Large intestine (tissue), 3 donors: ENCODE measurements at regions not wholly inside any gene's neighbourhood (a gene's known extent, or its start where the extent isn't known, plus 50 kb on each side); places are given as distances from the start of the nearest gene placed in this dataset.
A peak's percentile ranks its signal among the peaks of the same experiment; 100 is the strongest.

Experiments
- DNase-seq, 2 donors: peaks; one replicate each; pipeline versions ENCODE4 v3.0.0 to v3.0.0-alpha.2; 2013
- H3K27ac ChIP-seq: one replicate; pipeline ENCODE4 v1.5.1; 2013; ENCODE audit warnings: low read length
- H3K27me3 ChIP-seq: 2 replicates; pipeline ENCODE4 v1.6.1; 2013; ENCODE audit warnings: low read length; ENCODE audit not compliant: control insufficient read depth, insufficient read depth
- H3K36me3 ChIP-seq: 2 replicates; pipeline ENCODE4 v1.6.1; 2013; ENCODE audit warnings: low read length; ENCODE audit not compliant: control insufficient read depth, insufficient read depth
- H3K4me1 ChIP-seq: one replicate; pipeline ENCODE4 v1.6.1; 2013; ENCODE audit warnings: low read length; ENCODE audit not compliant: control insufficient read depth, insufficient read depth
- H3K4me3 ChIP-seq: one replicate; pipeline ENCODE4 v1.5.1; 2013; ENCODE audit warnings: low read length
- H3K9me3 ChIP-seq: one replicate; pipeline ENCODE4 v1.6.1; 2013; ENCODE audit warnings: mild to moderate bottlenecking, low read depth, low read length, moderate library complexity; ENCODE audit not compliant: control insufficient read depth
- WGBS: methylation state at CpG from one replicate; pipeline ENCODE4 v1.1.5; 2013; ENCODE audit warnings: low lambda C conversion rate; ENCODE audit not compliant: insufficient coverage; 5-methylcytosine and 5-hydroxymethylcytosine counted together

DNA sequence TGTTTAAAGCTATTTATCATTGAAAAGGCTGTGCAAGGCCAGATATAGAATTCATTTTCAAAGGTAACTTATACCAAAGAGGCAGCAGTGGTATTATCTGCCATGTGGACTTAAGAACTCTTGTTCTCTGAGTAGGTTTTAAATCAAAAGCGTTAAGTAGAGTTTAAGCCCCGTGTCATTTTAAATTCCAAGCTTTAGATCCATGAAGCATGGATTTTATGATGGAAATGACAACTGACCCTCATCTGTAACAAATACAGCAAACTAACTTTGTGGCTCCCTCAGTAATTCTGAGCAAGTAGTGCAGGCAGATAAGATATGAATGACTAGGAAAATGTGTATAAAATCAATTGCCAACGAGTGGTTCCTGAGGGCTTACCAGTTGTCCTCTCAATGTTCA is 247.0 kb downstream of the WDR11 start:
- H3K27ac ChIP-seq = peak overlapping the region; percentile 95
- no CpG with 5 or more reads among the region's 3 CpGs for WGBS

DNA sequence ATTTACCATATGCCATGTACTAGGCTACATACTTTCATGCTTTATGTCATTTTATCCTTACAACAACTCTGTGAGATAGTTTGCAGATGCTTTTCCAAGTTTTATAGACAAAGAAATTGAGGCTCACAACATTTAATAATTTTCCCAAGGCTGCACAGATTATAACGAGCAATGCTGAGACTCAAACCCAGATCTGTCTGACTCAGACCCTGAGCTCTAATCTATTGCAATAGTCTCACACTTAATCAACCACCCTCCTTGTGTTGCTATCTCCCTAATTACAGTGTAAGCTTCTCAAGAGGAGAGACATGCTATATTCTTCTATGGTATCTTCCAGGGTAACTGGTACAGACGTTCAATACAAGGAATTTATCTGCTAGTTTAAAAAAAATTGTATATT is 247.6 kb downstream of the WDR11 start:
- WGBS = no CpG with 5 or more reads among the region's 2 CpGs
- no peak overlapping the region for H3K4me3 ChIP-seq
- H3K27ac ChIP-seq = no peak overlapping the region
- peaks cover 30% of the 10 kb centered on the region for H3K4me1 ChIP-seq
- no peak for DNase-seq
- H3K36me3 ChIP-seq = no peaks in the 10 kb centered on the region
- no peaks in the 10 kb centered on the region for H3K9me3 ChIP-seq
- H3K27me3 ChIP-seq = no peaks in the 10 kb centered on the region

More for the DNA sequence above, 247.0 kb downstream of the WDR11 start:
- peaks cover 30% of the 10 kb centered on the region for H3K4me1 ChIP-seq
- no peaks in the 10 kb centered on the region for H3K9me3 ChIP-seq
- no peak for DNase-seq
- no peaks in the 10 kb centered on the region for H3K36me3 ChIP-seq
- H3K4me3 ChIP-seq = no peak overlapping the region
- no peaks in the 10 kb centered on the region for H3K27me3 ChIP-seq

- Histone ChIP-seq H3K4me3 (no peak overlapping the region), H3K4me1 (peaks cover 30% of the 10 kb centered on the region), H3K27me3 (no peaks in the 10 kb centered on the region), H3K9me3 (no peaks in the 10 kb centered on the region), H3K27ac (no peak overlapping the region), H3K36me3 (no peaks in the 10 kb centered on the region)
- no CpG with 5 or more reads among the region's 5 CpGs for WGBS
- DNase-seq = no peak
These were observed 248.0 kb downstream of the WDR11 start for GRCh38 chr10:121099181-121099580.

GRCh38 chr10:121099592-121099991 is 248.4 kb downstream of the WDR11 start:
- DNase-seq = peak in 1 of 2 donors; percentile 46
- peaks cover 30% of the 10 kb centered on the region for H3K4me1 ChIP-seq
- H3K9me3 ChIP-seq = no peaks in the 10 kb centered on the region
- H3K36me3 ChIP-seq = no peaks in the 10 kb centered on the region
- H3K27ac ChIP-seq = no peak overlapping the region
- H3K4me3 ChIP-seq = no peak overlapping the region
- no peaks in the 10 kb centered on the region for H3K27me3 ChIP-seq

DNA sequence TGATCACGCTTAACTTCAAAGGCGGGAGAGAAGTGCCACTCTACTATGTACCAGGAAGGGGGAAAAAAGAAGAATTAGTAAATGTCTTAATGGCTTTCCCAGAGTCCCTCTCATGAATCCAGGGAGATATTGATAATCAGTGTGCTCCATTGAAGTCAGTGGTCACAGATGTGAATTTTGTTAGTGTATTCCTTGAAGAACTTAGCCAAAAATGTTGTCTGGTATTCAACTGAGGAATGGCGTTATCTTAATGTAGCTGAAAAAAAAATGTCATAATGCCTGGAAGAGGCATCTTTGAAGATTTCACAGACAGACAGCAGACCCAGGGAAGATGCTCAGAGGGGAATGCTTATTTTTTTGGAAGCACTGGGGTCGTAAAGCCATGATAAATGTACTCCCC is 250.4 kb downstream of the WDR11 start:
- H3K27me3 ChIP-seq = no peaks in the 10 kb centered on the region
- H3K9me3 ChIP-seq = no peaks in the 10 kb centered on the region
- no peak overlapping the region for H3K4me3 ChIP-seq
- H3K36me3 ChIP-seq = no peaks in the 10 kb centered on the region
- WGBS = 80% methylated on average over 1 of the region's 4 CpGs
- peaks cover 20% of the 10 kb centered on the region for H3K4me1 ChIP-seq
- DNase-seq = no peak
- no peak overlapping the region for H3K27ac ChIP-seq

- no peak for DNase-seq
- Histone ChIP-seq H3K27ac (no peak overlapping the region), H3K4me3 (no peak overlapping the region), H3K36me3 (no peaks in the 10 kb centered on the region), H3K4me1 (peaks cover 18% of the 10 kb centered on the region), H3K9me3 (no peaks in the 10 kb centered on the region), H3K27me3 (no peaks in the 10 kb centered on the region)
- WGBS = no CpG with 5 or more reads among the region's 4 CpGs
These were observed 251.5 kb downstream of the WDR11 start for GRCh38 chr10:121102706-121103105.

- DNase-seq = no peak
- Histone ChIP-seq H3K4me1 (peaks cover 5% of the 10 kb centered on the region), H3K27me3 (no peaks in the 10 kb centered on the region), H3K4me3 (no peak overlapping the region), H3K9me3 (no peaks in the 10 kb centered on the region), H3K36me3 (no peaks in the 10 kb centered on the region), H3K27ac (no peak overlapping the region)
- whole genome bisulfite sequencing = no CpG with 5 or more reads among the region's 1 CpG
These were observed 253.4 kb downstream of the WDR11 start for GRCh38 chr10:121104476-121105111.

DNA sequence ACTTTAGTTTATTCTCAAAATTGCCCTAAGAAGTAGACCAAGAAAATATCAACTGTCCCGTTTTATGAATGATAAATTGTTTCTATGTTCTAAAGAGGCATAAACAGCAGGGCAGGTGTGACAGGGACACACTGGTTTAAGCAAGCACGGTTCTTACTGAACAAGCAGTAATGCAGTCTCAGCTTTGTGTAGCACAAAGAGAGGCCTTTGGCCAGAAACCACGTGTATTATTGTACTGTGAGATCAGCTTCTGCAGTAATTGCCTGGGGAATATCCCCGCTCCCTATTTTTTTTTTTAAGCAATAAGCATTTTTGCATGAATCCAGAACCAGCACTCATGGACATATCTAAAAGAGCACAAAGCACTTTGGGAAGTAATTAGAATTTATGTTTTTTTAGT is 255.4 kb downstream of the WDR11 start:
- Histone ChIP-seq H3K4me1 (peaks cover 3% of the 10 kb centered on the region), H3K36me3 (no peaks in the 10 kb centered on the region), H3K9me3 (peaks cover 6% of the 10 kb centered on the region), H3K27ac (peak overlapping the region; percentile 51), H3K27me3 (no peaks in the 10 kb centered on the region), H3K4me3 (no peak overlapping the region)
- WGBS = no CpG with 5 or more reads among the region's 4 CpGs
- DNase-seq = peak; percentile 69 to 81

GRCh38 chr10:121108051-121108450 is 256.9 kb downstream of the WDR11 start:
- peaks cover 3% of the 10 kb centered on the region for H3K4me1 ChIP-seq
- H3K36me3 ChIP-seq = no peaks in the 10 kb centered on the region
- no peak overlapping the region for H3K4me3 ChIP-seq
- DNase-seq = no peak
- H3K9me3 ChIP-seq = peaks cover 6% of the 10 kb centered on the region
- no CpG with 5 or more reads among the region's 3 CpGs for WGBS
- H3K27ac ChIP-seq = no peak overlapping the region
- H3K27me3 ChIP-seq = no peaks in the 10 kb centered on the region

- H3K36me3 ChIP-seq = no peaks in the 10 kb centered on the region
- H3K4me1 ChIP-seq = peaks cover 3% of the 10 kb centered on the region
- H3K4me3 ChIP-seq = no peak overlapping the region
- no peaks in the 10 kb centered on the region for H3K27me3 ChIP-seq
- no peak overlapping the region for H3K27ac ChIP-seq
- peaks cover 6% of the 10 kb centered on the region for H3K9me3 ChIP-seq
- DNase-seq = no peak
These were observed 259.2 kb downstream of the WDR11 start for GRCh38 chr10:121110369-121110768.

DNA sequence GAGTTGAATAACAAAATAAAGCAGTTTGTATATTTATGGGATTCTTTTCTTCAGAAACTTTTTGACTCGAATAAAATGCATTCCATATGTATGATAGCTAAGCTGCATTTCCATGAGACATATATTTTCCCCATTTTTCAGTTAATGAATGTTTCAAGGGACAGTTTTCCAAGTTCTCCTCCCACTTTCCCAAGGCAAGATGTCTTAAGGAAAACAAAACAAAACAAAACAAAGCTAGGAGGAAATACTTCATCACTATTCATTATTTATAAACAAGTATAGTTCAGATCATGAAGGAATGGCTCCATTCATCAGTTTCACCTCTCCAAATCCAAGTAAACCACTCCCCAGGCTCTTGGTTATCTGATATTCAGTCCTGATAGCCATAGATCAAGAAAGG is 261.0 kb downstream of the WDR11 start:
- peaks cover 6% of the 10 kb centered on the region for H3K9me3 ChIP-seq
- H3K27ac ChIP-seq = no peak overlapping the region
- H3K4me1 ChIP-seq = no peaks in the 10 kb centered on the region
- H3K4me3 ChIP-seq = no peak overlapping the region
- 100% methylated on average over 1 of the region's 1 CpG for whole genome bisulfite sequencing
- H3K36me3 ChIP-seq = no peaks in the 10 kb centered on the region
- H3K27me3 ChIP-seq = no peaks in the 10 kb centered on the region
- DNase-seq = no peak
